ENCODE measurements at regions not wholly inside any gene's neighbourhood (a gene's known extent, or its start where the extent isn't known, plus 50 kb on each side); places are given as distances from the start of the nearest gene placed in this dataset.

- POLR2A ChIA-PET, result no interaction called here
- Histone ChIP-seq H3K27ac (ENCODE audit: low read depth, low read length) (no peak overlapping the region), H3K9me3 (ENCODE audit: control insufficient read depth, insufficient read depth, low read length) (peaks cover 15% of the 10 kb centered on the region), H3K27me3 (ENCODE audit: control insufficient read depth, insufficient read depth, low read length) (no peaks in the 10 kb centered on the region), H3K4me3 (ENCODE audit: low read depth, low read length) (no peak overlapping the region)
- no peak for DNase-seq (ENCODE audit: low read depth, low spot score)
- CTCF ChIA-PET, result no interaction called here
- no peak for TF ChIP-seq CTCF (IDR thresholded peaks at IDR 0.05; ENCODE audit: low read depth, low read length)
These were observed 185.3 kb downstream of the WDR11 start for GRCh38 chr10:121036431-121036830.

GRCh38 chr10:121041499-121041898, 190.3 kb downstream of the WDR11 start:
- ChIA-PET POLR2A (no interaction called here), CTCF (no interaction called here)
- no peak overlapping the region for H3K4me3 ChIP-seq (ENCODE audit: low read depth, low read length)
- H3K9me3 ChIP-seq (ENCODE audit: control insufficient read depth, insufficient read depth, low read length), result peaks cover 18% of the 10 kb centered on the region
- H3K27me3 ChIP-seq (ENCODE audit: control insufficient read depth, insufficient read depth, low read length), result no peaks in the 10 kb centered on the region
- TF ChIP-seq CTCF (IDR thresholded peaks at IDR 0.05; ENCODE audit: low read depth, low read length), result no peak
- no peak for DNase-seq (ENCODE audit: low read depth, low spot score)
- H3K27ac ChIP-seq (ENCODE audit: low read depth, low read length), result no peak overlapping the region

DNA sequence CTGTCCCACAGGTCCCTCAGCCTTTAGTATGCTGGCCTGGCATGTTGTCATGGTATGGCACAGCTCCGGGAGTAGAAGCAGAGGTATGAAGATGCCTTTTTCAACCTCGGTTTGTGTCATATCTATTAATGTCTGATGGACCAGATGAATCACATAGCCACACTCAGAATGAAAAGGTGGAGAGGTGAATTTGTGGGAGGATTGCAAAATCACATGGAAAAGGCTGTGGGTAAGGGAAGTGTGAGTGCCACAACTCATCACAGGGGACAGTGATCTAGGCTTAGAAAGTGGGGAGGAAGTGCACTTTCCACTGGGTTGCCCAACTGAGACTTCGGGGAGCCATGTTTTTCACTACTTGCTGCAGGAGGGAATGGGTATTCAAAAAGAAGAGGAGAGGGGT, 190.7 kb downstream of the WDR11 start:
- ChIA-PET POLR2A (no interaction called here), CTCF (no interaction called here)
- Histone ChIP-seq H3K9me3 (ENCODE audit: control insufficient read depth, insufficient read depth, low read length) (peaks cover 19% of the 10 kb centered on the region), H3K4me3 (ENCODE audit: low read depth, low read length) (no peak overlapping the region), H3K27ac (ENCODE audit: low read depth, low read length) (no peak overlapping the region), H3K27me3 (ENCODE audit: control insufficient read depth, insufficient read depth, low read length) (no peaks in the 10 kb centered on the region)
- TF ChIP-seq CTCF (IDR thresholded peaks at IDR 0.05; ENCODE audit: low read depth, low read length), result no peak
- no peak for DNase-seq (ENCODE audit: low read depth, low spot score)

- Histone ChIP-seq H3K4me3 (ENCODE audit: low read depth, low read length) (no peak overlapping the region), H3K9me3 (ENCODE audit: control insufficient read depth, insufficient read depth, low read length) (peaks cover 19% of the 10 kb centered on the region), H3K27me3 (ENCODE audit: control insufficient read depth, insufficient read depth, low read length) (no peaks in the 10 kb centered on the region), H3K27ac (ENCODE audit: low read depth, low read length) (no peak overlapping the region)
- DNase-seq (ENCODE audit: low read depth, low spot score), result no peak
- POLR2A ChIA-PET, result no interaction called here
- no peak for TF ChIP-seq CTCF (IDR thresholded peaks at IDR 0.05; ENCODE audit: low read depth, low read length)
- CTCF ChIA-PET, result no interaction called here
These were observed 191.2 kb downstream of the WDR11 start for GRCh38 chr10:121042342-121042741.

- Histone ChIP-seq H3K4me3 (ENCODE audit: low read depth, low read length) (no peak overlapping the region), H3K9me3 (ENCODE audit: control insufficient read depth, insufficient read depth, low read length) (peaks cover 21% of the 10 kb centered on the region), H3K27ac (ENCODE audit: low read depth, low read length) (no peak overlapping the region), H3K27me3 (ENCODE audit: control insufficient read depth, insufficient read depth, low read length) (no peaks in the 10 kb centered on the region)
- DNase-seq (ENCODE audit: low read depth, low spot score), result no peak
- POLR2A ChIA-PET, result no interaction called here
- TF ChIP-seq CTCF (IDR thresholded peaks at IDR 0.05; ENCODE audit: low read depth, low read length), result no peak
- CTCF ChIA-PET, result no interaction called here
These were observed 192.1 kb downstream of the WDR11 start for GRCh38 chr10:121043124-121043849.
